DND-41 (cell line): ENCODE measurements at regions not wholly inside any gene's neighbourhood (a gene's known extent, or its start where the extent isn't known, plus 50 kb on each side); places are given as distances from the start of the nearest gene placed in this dataset.

Source experiments
- CTCF ChIP-seq: IDR thresholded peaks from 2 replicates; pipeline ENCODE4 v1.5.1; 2012; ENCODE audit warnings: borderline replicate concordance, low read length, moderate library complexity, mild to moderate bottlenecking; ENCODE audit not compliant: poor library complexity, severe bottlenecking; ENCODE audit errors: extremely low read depth
- EZH2 ChIP-seq: IDR thresholded peaks from 3 replicates; pipeline ENCODE4 v1.6.1; 2012; ENCODE audit warnings: borderline replicate concordance, low read depth, mild to moderate bottlenecking, moderate library complexity, low read length, inconsistent platforms; ENCODE audit not compliant: severe bottlenecking

- TF ChIP-seq CTCF: no peak
- no peak for TF ChIP-seq EZH2
These were observed 54.5 kb upstream of the TIAM1 start for GRCh38 chr21:31398574-31398973.
